Nephron (organoid): ENCODE measurements at regions not wholly inside any gene's neighbourhood (a gene's known extent, or its start where the extent isn't known, plus 50 kb on each side); places are given as distances from the start of the nearest gene placed in this dataset.

Source experiments
- H3K27ac Mint-ChIP-seq, 3 experiments: 2 replicates each; pipeline ENCODE4 v1.8.0; 2020; ENCODE audit warnings: mixed read lengths in 3 of 3, mild to moderate bottlenecking in 2 of 3, moderate library complexity in 1 of 3
- H3K27me3 Mint-ChIP-seq: 2 replicates; pipeline ENCODE4 v1.8.0; 2021; ENCODE audit warnings: low read depth, mild to moderate bottlenecking, moderate library complexity, mixed read lengths
- H3K36me3 Mint-ChIP-seq: 2 replicates; pipeline ENCODE4 v1.8.0; 2020; ENCODE audit warnings: low read depth, mixed read lengths
- H3K4me1 Mint-ChIP-seq: 2 replicates; pipeline ENCODE4 v1.8.0; 2020; ENCODE audit warnings: mixed read lengths
- H3K4me3 Mint-ChIP-seq, 3 experiments: 2 replicates each; pipeline ENCODE4 v1.8.0; 2020; ENCODE audit warnings: mild to moderate bottlenecking in 3 of 3, mixed read lengths in 3 of 3, moderate library complexity in 2 of 3
- H3K9me3 Mint-ChIP-seq: 2 replicates; pipeline ENCODE4 v1.8.0; 2020; ENCODE audit warnings: mixed read lengths
- TF ChIP-seq, protein P1 (sequence below), 3 experiments: fragments of 200-600 bp; sonication (generic); IDR thresholded peaks; one replicate each; pipeline ENCODE4 v1.5.0; 2021; ENCODE audit warnings: antibody characterized with exemption in 3 of 3; ENCODE audit not compliant: unreplicated experiment in 3 of 3

GRCh38 chr17:62187681-62188080, 122.6 kb upstream of the MED13 start:
- Mint-ChIP-seq H3K9me3 (no peaks in the 10 kb centered on the region), H3K4me1 (no peaks in the 10 kb centered on the region), H3K27me3 (no peaks in the 10 kb centered on the region), H3K4me3 (no peak overlapping the region), H3K27ac (peak overlapping the region in 2 of 3 experiments; percentile 3 to 8), H3K36me3 (no peaks in the 10 kb centered on the region)
- TF ChIP-seq, protein P1, sequence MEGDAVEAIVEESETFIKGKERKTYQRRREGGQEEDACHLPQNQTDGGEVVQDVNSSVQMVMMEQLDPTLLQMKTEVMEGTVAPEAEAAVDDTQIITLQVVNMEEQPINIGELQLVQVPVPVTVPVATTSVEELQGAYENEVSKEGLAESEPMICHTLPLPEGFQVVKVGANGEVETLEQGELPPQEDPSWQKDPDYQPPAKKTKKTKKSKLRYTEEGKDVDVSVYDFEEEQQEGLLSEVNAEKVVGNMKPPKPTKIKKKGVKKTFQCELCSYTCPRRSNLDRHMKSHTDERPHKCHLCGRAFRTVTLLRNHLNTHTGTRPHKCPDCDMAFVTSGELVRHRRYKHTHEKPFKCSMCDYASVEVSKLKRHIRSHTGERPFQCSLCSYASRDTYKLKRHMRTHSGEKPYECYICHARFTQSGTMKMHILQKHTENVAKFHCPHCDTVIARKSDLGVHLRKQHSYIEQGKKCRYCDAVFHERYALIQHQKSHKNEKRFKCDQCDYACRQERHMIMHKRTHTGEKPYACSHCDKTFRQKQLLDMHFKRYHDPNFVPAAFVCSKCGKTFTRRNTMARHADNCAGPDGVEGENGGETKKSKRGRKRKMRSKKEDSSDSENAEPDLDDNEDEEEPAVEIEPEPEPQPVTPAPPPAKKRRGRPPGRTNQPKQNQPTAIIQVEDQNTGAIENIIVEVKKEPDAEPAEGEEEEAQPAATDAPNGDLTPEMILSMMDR (IDR thresholded peaks at IDR 0.05; ENCODE audit: unreplicated experiment in 3 of 3): no peak

DNA sequence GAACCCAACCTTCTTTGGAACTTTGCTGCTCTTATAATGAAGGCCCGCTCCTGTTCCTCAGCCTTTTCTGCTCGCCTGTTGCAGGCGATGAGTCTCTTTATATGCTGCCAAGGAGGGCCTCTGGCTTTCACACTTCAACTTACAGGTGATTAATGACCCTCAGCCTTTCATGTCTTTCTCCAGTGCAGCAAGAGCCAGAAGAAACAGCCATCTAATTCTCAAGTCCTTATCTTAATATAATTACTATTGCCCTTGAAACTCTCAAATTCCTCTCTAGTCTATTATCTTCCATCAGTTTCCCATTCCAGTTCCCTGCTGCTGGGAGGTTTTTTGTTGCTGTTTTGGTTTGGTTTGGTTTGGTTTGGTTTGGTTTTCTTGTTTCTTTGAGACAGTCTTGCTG, 121.8 kb upstream of the MED13 start:
- Mint-ChIP-seq H3K4me3 (no peak overlapping the region), H3K27ac (no peak overlapping the region), H3K9me3 (no peaks in the 10 kb centered on the region), H3K4me1 (no peaks in the 10 kb centered on the region), H3K27me3 (no peaks in the 10 kb centered on the region), H3K36me3 (no peaks in the 10 kb centered on the region)
- TF ChIP-seq, protein P1 (IDR thresholded peaks at IDR 0.05; ENCODE audit: unreplicated experiment in 3 of 3): no peak

- no peaks in the 10 kb centered on the region for H3K36me3 Mint-ChIP-seq
- no peak overlapping the region for H3K27ac Mint-ChIP-seq
- no peaks in the 10 kb centered on the region for H3K27me3 Mint-ChIP-seq
- no peak overlapping the region for H3K4me3 Mint-ChIP-seq
- peaks cover 4% of the 10 kb centered on the region for H3K9me3 Mint-ChIP-seq
- TF ChIP-seq, protein P1 (IDR thresholded peaks at IDR 0.05; ENCODE audit: unreplicated experiment in 3 of 3): no peak
- H3K4me1 Mint-ChIP-seq: no peaks in the 10 kb centered on the region
These were observed 115.7 kb upstream of the MED13 start for GRCh38 chr17:62180772-62181171.

DNA sequence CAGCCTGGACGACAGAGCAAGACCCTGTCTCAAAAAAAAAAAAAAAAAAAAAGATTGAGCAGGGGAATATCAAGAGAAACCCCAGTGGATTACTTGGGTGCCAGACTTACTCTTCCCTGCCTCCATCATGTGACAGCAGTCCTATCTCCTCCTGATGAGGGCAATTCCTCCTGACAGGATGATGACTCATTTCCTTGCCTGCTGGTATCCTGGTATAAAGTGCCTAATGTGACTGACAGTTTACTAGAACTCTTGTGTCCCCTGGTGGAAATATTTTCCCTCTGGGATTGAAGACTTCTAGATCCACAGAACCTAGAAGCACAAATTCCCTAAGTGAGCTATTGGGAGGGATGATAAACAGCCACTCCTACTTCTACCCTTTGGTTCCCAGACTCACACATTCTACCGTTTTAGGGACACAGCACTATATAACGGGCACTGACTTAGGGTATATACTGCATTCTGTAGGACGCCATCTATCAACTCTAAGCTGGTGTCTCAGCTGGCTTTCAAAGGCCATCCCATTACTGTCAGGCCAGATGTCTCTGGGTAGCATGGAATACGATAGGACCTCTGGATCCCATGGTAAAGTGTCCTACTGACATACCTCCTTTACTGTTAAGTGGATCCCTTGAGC, 114.6 kb upstream of the MED13 start:
- peaks cover 4% of the 10 kb centered on the region for H3K9me3 Mint-ChIP-seq
- no peaks in the 10 kb centered on the region for H3K4me1 Mint-ChIP-seq
- no peaks in the 10 kb centered on the region for H3K36me3 Mint-ChIP-seq
- no peak overlapping the region for H3K27ac Mint-ChIP-seq
- H3K27me3 Mint-ChIP-seq: no peaks in the 10 kb centered on the region
- H3K4me3 Mint-ChIP-seq: no peak overlapping the region
- TF ChIP-seq, protein P1 (IDR thresholded peaks at IDR 0.05; ENCODE audit: unreplicated experiment in 3 of 3): no peak

DNA sequence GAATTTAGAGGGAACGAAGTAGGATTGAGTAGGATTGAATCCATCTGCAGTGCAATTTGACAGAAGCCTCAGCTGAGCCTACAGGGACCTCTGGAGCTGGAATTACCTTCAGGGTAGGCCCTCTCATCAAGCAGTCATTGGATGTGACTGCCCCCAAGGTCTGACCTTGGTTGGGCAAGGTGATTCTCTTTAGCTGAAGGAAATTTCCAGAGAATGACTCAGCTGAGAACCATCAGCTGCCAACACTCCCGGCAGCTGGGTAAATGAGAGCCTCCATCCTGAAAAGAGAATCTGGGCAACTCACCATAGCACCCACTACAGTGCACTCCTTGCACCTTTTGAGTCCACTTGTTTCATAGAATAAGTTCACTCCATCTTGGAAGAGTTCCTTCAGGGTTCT, 113.5 kb upstream of the MED13 start:
- TF ChIP-seq, protein P1 (IDR thresholded peaks at IDR 0.05; ENCODE audit: unreplicated experiment in 3 of 3): no peak
- no peak overlapping the region for H3K4me3 Mint-ChIP-seq
- H3K27ac Mint-ChIP-seq: no peak overlapping the region
- H3K4me1 Mint-ChIP-seq: no peaks in the 10 kb centered on the region
- H3K9me3 Mint-ChIP-seq: peaks cover 4% of the 10 kb centered on the region
- H3K27me3 Mint-ChIP-seq: no peaks in the 10 kb centered on the region
- H3K36me3 Mint-ChIP-seq: no peaks in the 10 kb centered on the region
